Adrenal gland (tissue), 9 donors: ENCODE measurements at regions not wholly inside any gene's neighbourhood (a gene's known extent, or its start where the extent isn't known, plus 50 kb on each side); places are given as distances from the start of the nearest gene placed in this dataset.

ENCODE experiments used
- DNase-seq, 7 donors: peaks; one replicate each; pipeline ENCODE4 v3.0.0-alpha.2; 2019 to 2020
- H3K27ac ChIP-seq, 5 donors: fragments of 200-600 bp; sonication (generic) in 4 of 5; 1 replicate in 3 of 5; 2 replicates in 2 of 5; pipeline versions ENCODE4 v1.5.1 to v1.8.0; 2016 to 2020; ENCODE audit warnings: mild to moderate bottlenecking in 1 of 5
- H3K27me3 ChIP-seq: fragments of 200-600 bp; 2 replicates; pipeline ENCODE4 v1.8.0; 2021
- H3K36me3 ChIP-seq, 2 donors: fragments of 200-600 bp; replicated peaks in 1 of 2; 1 replicate in 1 of 2; 2 replicates in 1 of 2; pipeline versions ENCODE4 v1.5.1 to v1.8.0; 2018 to 2022
- H3K4me1 ChIP-seq, 2 donors: fragments of 200-600 bp; replicated peaks in 1 of 2; 1 replicate in 1 of 2; 2 replicates in 1 of 2; pipeline versions ENCODE4 v1.5.1 to v1.8.0; 2018 to 2021
- H3K4me3 ChIP-seq, 4 donors: fragments of 200-600 bp; sonication (generic) in 3 of 4; one replicate each; pipeline ENCODE4 v1.5.1; 2016 to 2018
- H3K9me3 ChIP-seq, 3 donors: fragments of 200-600 bp; sonication (generic) in 1 of 3; replicated peaks in 1 of 3; 1 replicate in 2 of 3; 2 replicates in 1 of 3; pipeline versions ENCODE4 v1.5.1 to v1.8.0; 2016 to 2021
- CTCF ChIP-seq, 6 experiments: fragments of 450-650 bp in 4 of 6; fragments of 200-600 bp in 2 of 6; sonication (generic) in 1 of 6; IDR thresholded peaks; 1 replicate in 5 of 6; 2 replicates in 1 of 6; pipeline versions ENCODE4 v1.5.1 to v1.8.0; 2016 to 2021; ENCODE audit warnings: antibody characterized with exemption in 6 of 6, mild to moderate bottlenecking in 2 of 6, moderate library complexity in 1 of 6
- POLR2A ChIP-seq, 2 donors: fragments of 450-650 bp; IDR thresholded peaks; one replicate each; pipeline ENCODE4 v1.6.1; 2017; ENCODE audit warnings: antibody characterized with exemption in 2 of 2, mild to moderate bottlenecking in 2 of 2, moderate library complexity in 1 of 2
- WGBS, 4 donors: extraction: QIAGEN DNeasy Blood & Tissue Kit in 2 of 4; methylation state at CpG; one replicate each; pipeline versions ENCODE4 v1.1.5 to v1.1.7; 2013 to 2017; 5-methylcytosine and 5-hydroxymethylcytosine counted together
- intact Hi-C, 2 donors: fragments of 100-400 bp; cut with DNase I; formaldehyde crosslinking; loops; one replicate each; pipeline versions ENCODE4 v1.14.1 to v1.15.0; 2022 to 2023
- donor health status: healthy with polysubstance abuse.
- donor health status: Bipolar disorder and iron deficiency.
- donor health status: DM: yes; HTN: yes; CAD: no.
- donor health status: DM: no; HTN: no; CAD: no.
- donor health status: DM: no; HTN: no; CAD: no.

- no peak for DNase-seq
- TF ChIP-seq POLR2A (IDR thresholded peaks at IDR 0.05) (no peak), CTCF (IDR thresholded peaks at IDR 0.05) (no peak)
- Histone ChIP-seq H3K36me3 (no peaks in the 10 kb centered on the region), H3K4me3 (no peak overlapping the region), H3K4me1 (no peaks in the 10 kb centered on the region), H3K27ac (no peak overlapping the region), H3K9me3 (no peaks in the 10 kb centered on the region), H3K27me3 (no peaks in the 10 kb centered on the region)
- intact Hi-C loops = no loop called here
- WGBS, 4 donors = 13 to 29% (median 24%) methylated on average over 1 of the region's 1 CpG
These were observed 199.3 kb upstream of the ADAMTSL1 start for GRCh38 chr9:18274693-18275092.

GRCh38 chr9:18275313-18275990 is 198.5 kb upstream of the ADAMTSL1 start:
- Histone ChIP-seq H3K27ac (no peak overlapping the region), H3K4me1 (no peaks in the 10 kb centered on the region), H3K9me3 (no peaks in the 10 kb centered on the region), H3K4me3 (no peak overlapping the region), H3K36me3 (no peaks in the 10 kb centered on the region), H3K27me3 (no peaks in the 10 kb centered on the region)
- intact Hi-C loops = no loop called here
- no peak for TF ChIP-seq POLR2A (IDR thresholded peaks at IDR 0.05)
- TF ChIP-seq CTCF (IDR thresholded peaks at IDR 0.05) = no peak
- no peak for DNase-seq
- 80 to 92% (median 87%) methylated on average over 3 of the region's 3 CpGs for WGBS, 4 donors

- Histone ChIP-seq H3K4me1 (no peaks in the 10 kb centered on the region), H3K36me3 (no peaks in the 10 kb centered on the region), H3K4me3 (no peak overlapping the region), H3K27me3 (no peaks in the 10 kb centered on the region), H3K9me3 (no peaks in the 10 kb centered on the region), H3K27ac (no peak overlapping the region)
- DNase-seq = no peak
- WGBS, 4 donors = 89 to 93% (median 92%) methylated on average over 8 of the region's 8 CpGs
- intact Hi-C loops = no loop called here
- no peak for TF ChIP-seq CTCF (IDR thresholded peaks at IDR 0.05)
These were observed 192.7 kb upstream of the ADAMTSL1 start for GRCh38 chr9:18281291-18281690.

- Histone ChIP-seq H3K4me3 (no peak overlapping the region), H3K4me1 (peaks cover 0 to 4% of the 10 kb centered on the region in 2 donors), H3K27ac (no peak overlapping the region), H3K9me3 (no peaks in the 10 kb centered on the region), H3K27me3 (no peaks in the 10 kb centered on the region), H3K36me3 (no peaks in the 10 kb centered on the region)
- intact Hi-C loops = no loop called here
- no peak for TF ChIP-seq CTCF (IDR thresholded peaks at IDR 0.05)
- TF ChIP-seq POLR2A (IDR thresholded peaks at IDR 0.05) = no peak
- WGBS, 4 donors = 58 to 80% (median 67%) methylated on average over 1 of the region's 1 CpG
- no peak for DNase-seq
These were observed 179.7 kb upstream of the ADAMTSL1 start for GRCh38 chr9:18294229-18294628.
